ENCODE measurements at regions not wholly inside any gene's neighbourhood (a gene's known extent, or its start where the extent isn't known, plus 50 kb on each side); places are given as distances from the start of the nearest gene placed in this dataset.

GRCh38 chr2:8368463-8368862, 313.4 kb upstream of the ID2 start:
- no peaks in the 10 kb centered on the region for H3K79me2 ChIP-seq (ENCODE audit: control insufficient read depth, insufficient read depth, low read length)
- H4K20me1 ChIP-seq (replicated peaks; ENCODE audit: control insufficient read depth, insufficient read depth, low read length): no peaks in the 10 kb centered on the region
- no peak for ATAC-seq
- ChIA-PET CTCF (ENCODE audit: low intra/inter-chr PET ratio) (no interaction called here), POLR2A (no interaction called here)
- in situ Hi-C loops (cut with MboI): no loop called here
- no peak for FAIRE-seq
- H2AFZ ChIP-seq (ENCODE audit: low read depth, low read length): no peak overlapping the region
- no peak for DNase-seq (ENCODE audit: extremely low read depth in 1 of 4, low spot score in 3 of 4)
- WGBS (ENCODE audit: insufficient coverage, low coverage, missing lambda C conversion rate): 4% methylated on average over 6 of the region's 6 CpGs
- H3K27ac ChIP-seq (ENCODE audit: extremely low read depth, low read depth, low read length): no peak overlapping the region
- H3K4me1 ChIP-seq (replicated peaks in 1 of 2; ENCODE audit: control insufficient read depth in 2 of 2, insufficient read depth in 2 of 2, low read length in 2 of 2): no peaks in the 10 kb centered on the region
- no peaks in the 10 kb centered on the region for H3K9me1 ChIP-seq (ENCODE audit: control insufficient read depth, insufficient read depth, low read length)
- no peaks in the 10 kb centered on the region for H3K36me3 ChIP-seq (ENCODE audit: control insufficient read depth, insufficient read depth, low read length)
- no peaks in the 10 kb centered on the region for H3K9me3 ChIP-seq (replicated peaks; ENCODE audit: control insufficient read depth, insufficient read depth, low read depth, low read length)
- BruUV-seq (replicated peaks): no TSS peak
- H3K9ac ChIP-seq (ENCODE audit: insufficient read depth in 1 of 2, low read depth in 2 of 2, low read length in 2 of 2): no peak overlapping the region
- intact Hi-C loops (cut with micrococcal nuclease): no loop called here
- H3K4me2 ChIP-seq (ENCODE audit: insufficient read depth, low read length): no peak overlapping the region
- peaks cover 6 to 46% of the 10 kb centered on the region in 2 experiments for H3K27me3 ChIP-seq (ENCODE audit: control insufficient read depth in 2 of 2, insufficient read depth in 2 of 2, low read length in 2 of 2)
- H3K4me3 ChIP-seq: no peak overlapping the region
- TF ChIP-seq KDM5B (IDR thresholded peaks at IDR 0.05; ENCODE audit: insufficient replicate concordance, low read depth, low read length) (no peak), ZBTB5 (IDR thresholded peaks at IDR 0.05) (no peak), TSC22D4 (tag; IDR thresholded peaks at IDR 0.05) (no peak), PCBP1 (IDR thresholded peaks at IDR 0.05; ENCODE audit: low read depth, low read length, poor library complexity, severe bottlenecking) (no peak), HCFC1 (IDR thresholded peaks at IDR 0.05; ENCODE audit: low read depth, low read length) (no peak), ZNF699 (CRISPR knock-in tag; IDR thresholded peaks at IDR 0.05; ENCODE audit: insufficient replicate concordance) (no peak), ZNF143 (CRISPR knock-in tag; IDR thresholded peaks at IDR 0.05) (no peak), RBM22 (IDR thresholded peaks at IDR 0.05; ENCODE audit: low read depth, low read length, poor library complexity, severe bottlenecking) (no peak), PML (IDR thresholded peaks at IDR 0.05; ENCODE audit: low read length) (no peak), THRB (CRISPR knock-in tag; conservative IDR thresholded peaks at IDR 0.05) (no peak), PREB (CRISPR knock-in tag; IDR thresholded peaks at IDR 0.05) (no peak)
- TF ChIP-seq, protein P1, sequence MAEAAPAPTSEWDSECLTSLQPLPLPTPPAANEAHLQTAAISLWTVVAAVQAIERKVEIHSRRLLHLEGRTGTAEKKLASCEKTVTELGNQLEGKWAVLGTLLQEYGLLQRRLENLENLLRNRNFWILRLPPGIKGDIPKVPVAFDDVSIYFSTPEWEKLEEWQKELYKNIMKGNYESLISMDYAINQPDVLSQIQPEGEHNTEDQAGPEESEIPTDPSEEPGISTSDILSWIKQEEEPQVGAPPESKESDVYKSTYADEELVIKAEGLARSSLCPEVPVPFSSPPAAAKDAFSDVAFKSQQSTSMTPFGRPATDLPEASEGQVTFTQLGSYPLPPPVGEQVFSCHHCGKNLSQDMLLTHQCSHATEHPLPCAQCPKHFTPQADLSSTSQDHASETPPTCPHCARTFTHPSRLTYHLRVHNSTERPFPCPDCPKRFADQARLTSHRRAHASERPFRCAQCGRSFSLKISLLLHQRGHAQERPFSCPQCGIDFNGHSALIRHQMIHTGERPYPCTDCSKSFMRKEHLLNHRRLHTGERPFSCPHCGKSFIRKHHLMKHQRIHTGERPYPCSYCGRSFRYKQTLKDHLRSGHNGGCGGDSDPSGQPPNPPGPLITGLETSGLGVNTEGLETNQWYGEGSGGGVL (CRISPR knock-in tag; IDR thresholded peaks at IDR 0.05): no peak
- TF ChIP-seq, protein P2, sequence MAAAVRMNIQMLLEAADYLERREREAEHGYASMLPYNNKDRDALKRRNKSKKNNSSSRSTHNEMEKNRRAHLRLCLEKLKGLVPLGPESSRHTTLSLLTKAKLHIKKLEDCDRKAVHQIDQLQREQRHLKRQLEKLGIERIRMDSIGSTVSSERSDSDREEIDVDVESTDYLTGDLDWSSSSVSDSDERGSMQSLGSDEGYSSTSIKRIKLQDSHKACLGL (CRISPR knock-in tag; IDR thresholded peaks at IDR 0.05; ENCODE audit: borderline replicate concordance, poor library complexity, severe bottlenecking): no peak

Data from K562 (cell line).